ENCODE measurements at regions not wholly inside any gene's neighbourhood (a gene's known extent, or its start where the extent isn't known, plus 50 kb on each side); places are given as distances from the start of the nearest gene placed in this dataset.

DNA sequence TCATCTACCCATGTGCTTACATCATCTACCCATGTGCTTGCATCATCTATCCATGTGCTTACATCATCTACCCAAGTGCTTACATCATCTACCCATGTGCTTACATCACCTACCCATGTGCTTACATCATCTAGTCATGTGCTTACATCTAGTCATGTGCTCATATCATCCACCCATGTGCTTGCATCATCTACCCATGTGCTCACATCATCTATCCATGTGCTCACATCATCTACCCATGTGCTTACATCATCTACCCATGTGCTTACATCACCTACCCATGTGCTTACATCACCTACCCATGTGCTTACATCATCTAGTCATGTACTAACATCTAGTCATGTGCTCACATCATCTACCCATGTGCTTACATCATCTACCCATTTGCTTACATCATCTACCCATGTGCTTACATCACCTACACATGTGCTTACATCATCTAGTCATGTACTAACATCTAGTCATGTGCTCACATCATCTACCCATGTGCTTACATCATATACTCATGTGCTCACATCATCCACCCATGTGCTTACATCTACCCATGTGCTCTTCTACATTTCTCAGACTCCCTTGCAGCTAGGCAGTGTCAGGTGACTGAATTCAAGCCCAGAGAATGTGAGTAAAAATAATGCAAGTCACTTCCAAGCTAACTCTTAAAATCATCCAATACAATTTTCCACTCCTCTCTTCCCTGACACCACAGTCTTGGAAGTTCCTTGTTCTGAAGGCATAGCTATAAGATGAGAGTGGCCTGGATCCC lies 196.8 kb downstream of the CBLN1 start:
- peaks cover 0 to 16% (median 6%) of the 10 kb centered on the region in 3 donors for H3K9me3 ChIP-seq (ENCODE audit: control insufficient read depth in 2 of 3, insufficient read depth in 1 of 3, low read length in 3 of 3)
- TF ChIP-seq, protein P1, sequence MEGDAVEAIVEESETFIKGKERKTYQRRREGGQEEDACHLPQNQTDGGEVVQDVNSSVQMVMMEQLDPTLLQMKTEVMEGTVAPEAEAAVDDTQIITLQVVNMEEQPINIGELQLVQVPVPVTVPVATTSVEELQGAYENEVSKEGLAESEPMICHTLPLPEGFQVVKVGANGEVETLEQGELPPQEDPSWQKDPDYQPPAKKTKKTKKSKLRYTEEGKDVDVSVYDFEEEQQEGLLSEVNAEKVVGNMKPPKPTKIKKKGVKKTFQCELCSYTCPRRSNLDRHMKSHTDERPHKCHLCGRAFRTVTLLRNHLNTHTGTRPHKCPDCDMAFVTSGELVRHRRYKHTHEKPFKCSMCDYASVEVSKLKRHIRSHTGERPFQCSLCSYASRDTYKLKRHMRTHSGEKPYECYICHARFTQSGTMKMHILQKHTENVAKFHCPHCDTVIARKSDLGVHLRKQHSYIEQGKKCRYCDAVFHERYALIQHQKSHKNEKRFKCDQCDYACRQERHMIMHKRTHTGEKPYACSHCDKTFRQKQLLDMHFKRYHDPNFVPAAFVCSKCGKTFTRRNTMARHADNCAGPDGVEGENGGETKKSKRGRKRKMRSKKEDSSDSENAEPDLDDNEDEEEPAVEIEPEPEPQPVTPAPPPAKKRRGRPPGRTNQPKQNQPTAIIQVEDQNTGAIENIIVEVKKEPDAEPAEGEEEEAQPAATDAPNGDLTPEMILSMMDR (IDR thresholded peaks at IDR 0.05; ENCODE audit: borderline replicate concordance, extremely low read depth, insufficient read depth), result no peak
- H3K4me3 ChIP-seq (ENCODE audit: low read length in 3 of 3), result no peak overlapping the region
- intact Hi-C loops (cut with DNase I), result no loop called here
- H3K36me3 ChIP-seq (ENCODE audit: control insufficient read depth in 2 of 3, insufficient read depth in 3 of 3, low read length in 3 of 3), result no peaks in the 10 kb centered on the region
- FAIRE-seq, result no peak
- no peak for DNase-seq
- no peaks in the 10 kb centered on the region for H3K27me3 ChIP-seq (ENCODE audit: control insufficient read depth, insufficient read depth, low read length)
- no peak overlapping the region for H3K9ac ChIP-seq (ENCODE audit: low read length in 3 of 3)
- no peaks in the 10 kb centered on the region for H3K4me1 ChIP-seq (ENCODE audit: control insufficient read depth in 2 of 3, insufficient read depth in 2 of 3, low read depth in 1 of 3, low read length in 3 of 3)
- H3K27ac ChIP-seq (ENCODE audit: low read depth in 2 of 2, low read length in 2 of 2), result no peak overlapping the region

DNA sequence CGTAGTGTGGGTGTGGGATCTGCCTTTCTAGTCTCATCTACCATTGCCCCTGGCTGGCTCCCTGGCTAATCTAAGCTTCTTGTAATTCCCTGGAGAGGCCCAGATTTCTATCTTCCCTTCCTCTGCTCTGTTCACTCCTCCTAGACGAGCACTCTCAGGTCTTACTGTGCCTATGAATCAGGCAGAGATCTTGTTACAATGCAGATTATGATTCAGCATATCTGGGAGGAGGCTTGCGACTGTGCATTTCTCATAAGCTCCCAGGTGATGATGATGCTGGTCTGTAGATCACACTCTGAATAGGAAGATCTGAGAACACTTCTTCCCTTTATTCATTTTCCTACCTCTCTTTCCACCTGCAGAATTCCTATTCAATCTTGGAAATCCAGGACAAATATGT lies 200.1 kb downstream of the CBLN1 start:
- intact Hi-C loops (cut with DNase I), result no loop called here
- H3K27ac ChIP-seq (ENCODE audit: low read depth in 2 of 2, low read length in 2 of 2), result no peak overlapping the region
- H3K9ac ChIP-seq (ENCODE audit: low read length in 3 of 3), result no peak overlapping the region
- no peaks in the 10 kb centered on the region for H3K4me1 ChIP-seq (ENCODE audit: control insufficient read depth in 2 of 3, insufficient read depth in 2 of 3, low read depth in 1 of 3, low read length in 3 of 3)
- H3K4me3 ChIP-seq (ENCODE audit: low read length in 3 of 3), result no peak overlapping the region
- H3K36me3 ChIP-seq (ENCODE audit: control insufficient read depth in 2 of 3, insufficient read depth in 3 of 3, low read length in 3 of 3), result no peaks in the 10 kb centered on the region
- DNase-seq (no peak), FAIRE-seq (no peak)
- peaks cover 0 to 27% (median 12%) of the 10 kb centered on the region in 3 donors for H3K9me3 ChIP-seq (ENCODE audit: control insufficient read depth in 2 of 3, insufficient read depth in 1 of 3, low read length in 3 of 3)
- TF ChIP-seq, protein P1 (IDR thresholded peaks at IDR 0.05; ENCODE audit: borderline replicate concordance, extremely low read depth, insufficient read depth), result no peak
- no peaks in the 10 kb centered on the region for H3K27me3 ChIP-seq (ENCODE audit: control insufficient read depth, insufficient read depth, low read length)

DNA sequence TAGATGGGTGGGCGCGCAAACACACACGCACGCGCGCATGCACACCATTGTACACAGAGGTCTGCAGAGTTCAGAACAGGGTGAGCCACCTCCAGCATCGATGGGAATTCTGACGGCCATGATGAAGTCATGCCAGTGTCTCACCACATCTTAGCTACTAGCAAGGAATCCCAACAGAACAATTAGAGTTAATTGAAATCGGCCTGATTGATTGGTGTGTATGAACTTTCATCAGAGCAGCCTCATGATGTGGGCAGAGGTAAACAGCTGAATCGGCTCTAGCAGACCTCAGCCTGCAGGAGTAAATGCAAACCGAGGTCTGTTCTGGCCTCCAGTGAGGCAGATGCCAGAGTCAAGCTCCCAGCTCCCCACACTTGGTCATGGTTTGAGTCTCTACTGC lies 200.6 kb downstream of the CBLN1 start:
- TF ChIP-seq, protein P1 (IDR thresholded peaks at IDR 0.05; ENCODE audit: borderline replicate concordance, extremely low read depth, insufficient read depth), result no peak
- peaks cover 0 to 27% (median 12%) of the 10 kb centered on the region in 3 donors for H3K9me3 ChIP-seq (ENCODE audit: control insufficient read depth in 2 of 3, insufficient read depth in 1 of 3, low read length in 3 of 3)
- FAIRE-seq, result no peak
- no peak overlapping the region for H3K27ac ChIP-seq (ENCODE audit: low read depth in 2 of 2, low read length in 2 of 2)
- no peak for DNase-seq
- intact Hi-C loops (cut with DNase I), result no loop called here
- no peak overlapping the region for H3K4me3 ChIP-seq (ENCODE audit: low read length in 3 of 3)
- no peaks in the 10 kb centered on the region for H3K4me1 ChIP-seq (ENCODE audit: control insufficient read depth in 2 of 3, insufficient read depth in 2 of 3, low read depth in 1 of 3, low read length in 3 of 3)
- no peaks in the 10 kb centered on the region for H3K36me3 ChIP-seq (ENCODE audit: control insufficient read depth in 2 of 3, insufficient read depth in 3 of 3, low read length in 3 of 3)
- H3K9ac ChIP-seq (ENCODE audit: low read length in 3 of 3), result no peak overlapping the region
- no peaks in the 10 kb centered on the region for H3K27me3 ChIP-seq (ENCODE audit: control insufficient read depth, insufficient read depth, low read length)
